GM12878 (cell line): ENCODE measurements at regions not wholly inside any gene's neighbourhood (a gene's known extent, or its start where the extent isn't known, plus 50 kb on each side); places are given as distances from the start of the nearest gene placed in this dataset.

Experiments used
- ATAC-seq: fragments of 200-7000 bp; cut with Tn5 transposase; 3 replicates; pipeline ENCODE4 v1.9.1; 2020; ENCODE audit warnings: mild to moderate bottlenecking, moderate library complexity
- BruUV-seq: library from RNA; stranded (reverse); fragments of 400-500 nt; replicated peaks from 2 replicates; lab custom pipeline; 2021; lab: Mats Ljungman, UMichigan
- CTCF ChIA-PET: fragments of 300-600 bp; sonication (Branson Sonifier 250); formaldehyde crosslinking; extraction: SDS; loops from one replicate; lab custom pipeline; 2021; ENCODE audit warnings: inconsistent platforms; lab: Yijun Ruan, JAX
- POLR2A ChIA-PET: fragments of 350-600 bp; formaldehyde crosslinking; extraction: SDS; loops from one replicate; lab custom pipeline; 2021; ENCODE audit warnings: inconsistent platforms; lab: Charles Lee
- RAD21 ChIA-PET: fragments of 300-600 bp; sonication (Branson Sonifier 250); formaldehyde crosslinking; loops from one replicate; lab custom pipeline; 2023; ENCODE audit warnings: antibody characterized with exemption; ENCODE audit not compliant: unreplicated experiment; lab: Charles Lee
- SMC1A ChIA-PET: fragments of 300-600 bp; sonication (Branson Sonifier 250); formaldehyde crosslinking; loops from one replicate; lab custom pipeline; 2023; ENCODE audit not compliant: unreplicated experiment, uncharacterized antibody; lab: Charles Lee
- DNase-seq: peaks from one replicate; pipeline ENCODE4 v3.0.0-alpha.2; 2011; ENCODE audit warnings: low read depth, low spot score
- FAIRE-seq: peaks from 3 replicates; lab custom pipeline; 2011; peaks lifted over from hg19 to GRCh38; lab: Jason Lieb, UNC
- H2AFZ ChIP-seq: 2 replicates; pipeline ENCODE4 v1.6.0; 2011; ENCODE audit warnings: low read depth, low read length, control low read depth; ENCODE audit not compliant: control insufficient read depth
- H3K27ac ChIP-seq: 2 replicates; pipeline ENCODE4 v1.5.1; 2011; ENCODE audit warnings: control low read depth; ENCODE audit not compliant: control insufficient read depth, insufficient read depth
- H3K27me3 ChIP-seq, 2 experiments: replicated peaks in 1 of 2; 2 replicates each; pipeline versions ENCODE4 v1.6.0 to v1.6.1; 2011; ENCODE audit warnings: low read length in 1 of 2; ENCODE audit not compliant: control insufficient read depth in 2 of 2, insufficient read depth in 2 of 2
- H3K36me3 ChIP-seq, 2 experiments: 2 replicates each; pipeline ENCODE4 v1.5.1; 2011; ENCODE audit warnings: low read length in 1 of 2; ENCODE audit not compliant: control insufficient read depth in 2 of 2, insufficient read depth in 2 of 2
- H3K4me1 ChIP-seq: 2 replicates; pipeline ENCODE4 v1.6.1; 2011; ENCODE audit warnings: mild to moderate bottlenecking, low read length, moderate library complexity, mixed read lengths; ENCODE audit not compliant: control insufficient read depth, insufficient read depth
- H3K4me2 ChIP-seq: 2 replicates; pipeline ENCODE4 v1.6.0; 2011; ENCODE audit warnings: control low read depth; ENCODE audit not compliant: control insufficient read depth, insufficient read depth
- H3K4me3 ChIP-seq: fragments of 200-600 bp; sonication (generic); 2 replicates; pipeline ENCODE4 v1.5.1; 2016
- H3K79me2 ChIP-seq: 2 replicates; pipeline ENCODE4 v1.6.0; 2011; ENCODE audit warnings: low read length; ENCODE audit not compliant: control insufficient read depth, insufficient read depth
- H3K9ac ChIP-seq: 2 replicates; pipeline ENCODE4 v1.8.0; 2011; ENCODE audit warnings: low read length, control low read depth, mixed read lengths; ENCODE audit not compliant: control insufficient read depth, insufficient read depth
- H3K9me3 ChIP-seq: replicated peaks from 3 replicates; pipeline ENCODE4 v1.5.1; 2011; ENCODE audit warnings: mild to moderate bottlenecking, low read length; ENCODE audit not compliant: control insufficient read depth, insufficient read depth
- H4K20me1 ChIP-seq: 2 replicates; pipeline ENCODE4 v1.6.0; 2011; ENCODE audit not compliant: control insufficient read depth, insufficient read depth
- CHD1 ChIP-seq: IDR thresholded peaks from 2 replicates; pipeline ENCODE4 v1.6.1; 2012; ENCODE audit warnings: low read depth, low read length, improper control_type of control experiment
- EP300 ChIP-seq, 2 experiments: fragments of 150-350 bp in 1 of 2; IDR thresholded peaks; 2 replicates each; pipeline ENCODE4 v1.6.1; 2011 to 2012; ENCODE audit warnings: low read depth in 2 of 2, low read length in 2 of 2, borderline replicate concordance in 1 of 2, improper control_type of control experiment in 1 of 2, inconsistent platforms in 1 of 2; ENCODE audit not compliant: control insufficient read depth in 1 of 2
- ESRRA ChIP-seq: IDR thresholded peaks from 2 replicates; pipeline ENCODE4 v1.6.1; 2012; ENCODE audit warnings: mild to moderate bottlenecking, low read length, improper control_type of control experiment
- FOXM1 ChIP-seq: IDR thresholded peaks from 2 replicates; pipeline ENCODE4 v1.6.1; 2012; ENCODE audit warnings: low read depth, mild to moderate bottlenecking, inconsistent platforms, low read length, moderate library complexity
- HDAC2 ChIP-seq: fragments of 200-600 bp; sonication (generic); IDR thresholded peaks from 2 replicates; pipeline ENCODE4 v1.6.1; 2017
- HDGF ChIP-seq: fragments of 450-650 bp; IDR thresholded peaks from 2 replicates; pipeline ENCODE4 v1.6.1; 2016; ENCODE audit warnings: antibody characterized with exemption
- KLF5 ChIP-seq: fragments of 450-650 bp; IDR thresholded peaks from 2 replicates; pipeline ENCODE4 v1.6.1; 2014; ENCODE audit warnings: mild to moderate bottlenecking; ENCODE audit not compliant: partially characterized antibody
- MXI1 ChIP-seq: fragments of 150-350 bp; IDR thresholded peaks from 2 replicates; pipeline ENCODE4 v1.6.1; 2011; ENCODE audit warnings: low read depth, mild to moderate bottlenecking, inconsistent platforms, low read length, improper control_type of control experiment
- RB1 ChIP-seq: fragments of 450-650 bp; formaldehyde crosslinking; IDR thresholded peaks from 2 replicates; pipeline ENCODE4 v1.6.1; 2017; ENCODE audit warnings: mild to moderate bottlenecking, borderline replicate concordance
- SMAD5 ChIP-seq: IDR thresholded peaks from 2 replicates; pipeline ENCODE4 v1.6.1; 2016; ENCODE audit warnings: antibody characterized with exemption, low read depth
- YBX1 ChIP-seq: fragments of 450-650 bp; IDR thresholded peaks from 2 replicates; pipeline ENCODE4 v1.6.1; 2016; ENCODE audit warnings: antibody characterized with exemption
- ZNF207 ChIP-seq: fragments of 450-650 bp; IDR thresholded peaks from 2 replicates; pipeline ENCODE4 v1.6.1; 2014; ENCODE audit warnings: antibody characterized with exemption, mild to moderate bottlenecking, borderline replicate concordance
- ZNF274 ChIP-seq: IDR thresholded peaks from one replicate; pipeline ENCODE4 v1.8.0; 2011; ENCODE audit not compliant: insufficient read length, insufficient read depth
- ZNF622 ChIP-seq: fragments of 450-650 bp; IDR thresholded peaks from 2 replicates; pipeline ENCODE4 v1.6.1; 2017; ENCODE audit warnings: mild to moderate bottlenecking, inconsistent platforms
- in situ Hi-C: fragments of 300-500 bp; cut with MboI; formaldehyde crosslinking; loops from 9 replicates; pipeline ENCODE4 v1.14.3; 2018; ENCODE audit warnings: mixed read lengths
- intact Hi-C: fragments of 100-400 bp; cut with micrococcal nuclease; formaldehyde crosslinking; loops from one replicate; pipeline ENCODE4 v1.14.2; 2022; ENCODE audit not compliant: unreplicated experiment
- TF ChIP-seq, protein P1 (sequence below): fragments of 450-650 bp; IDR thresholded peaks from 2 replicates; pipeline ENCODE4 v1.6.1; 2017; ENCODE audit warnings: borderline replicate concordance
- TF ChIP-seq, protein P2 (sequence below): fragments of 450-650 bp; conservative IDR thresholded peaks from 2 replicates; pipeline ENCODE4 v1.6.1; 2017; ENCODE audit warnings: mild to moderate bottlenecking, moderate library complexity
- TF ChIP-seq, protein P3 (sequence below): fragments of 450-650 bp; IDR thresholded peaks from 2 replicates; pipeline ENCODE4 v1.6.1; 2016; ENCODE audit warnings: mild to moderate bottlenecking
- TF ChIP-seq, protein P4 (sequence below): fragments of 450-650 bp; IDR thresholded peaks from 2 replicates; pipeline ENCODE4 v1.6.1; 2017; ENCODE audit warnings: mild to moderate bottlenecking, moderate library complexity

DNA sequence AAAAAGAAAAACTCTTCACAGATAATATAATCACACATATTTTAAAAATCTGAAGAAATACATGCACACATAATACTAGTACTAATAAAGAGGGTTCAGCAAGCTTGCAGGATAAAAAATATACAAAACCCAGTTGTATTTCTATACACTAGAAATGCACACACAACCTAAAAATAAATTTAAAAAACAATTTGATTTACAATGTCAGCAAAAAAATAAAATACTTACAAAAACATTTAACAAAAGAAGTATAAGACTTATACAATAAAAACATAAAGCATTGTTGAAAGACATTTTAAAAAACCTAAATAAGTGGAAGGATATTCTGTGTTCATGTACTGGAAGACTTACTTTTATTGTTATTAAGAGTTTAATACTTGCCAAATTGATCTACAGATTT lies 81.7 kb upstream of the ALK start:
- Histone ChIP-seq H3K4me1 (no peaks in the 10 kb centered on the region), H3K27me3 (0 out of 4 replicates have a peak, but pooled peaks cover 0 to 2% of the 10 kb centered on the region in 2 experiments), H3K4me3 (no peak overlapping the region), H3K36me3 (no peaks in the 10 kb centered on the region), H4K20me1 (no peaks in the 10 kb centered on the region), H2AFZ (no peak overlapping the region), H3K79me2 (no peaks in the 10 kb centered on the region), H3K4me2 (no peak overlapping the region), H3K9ac (no peak overlapping the region), H3K9me3 (no peaks in the 10 kb centered on the region), H3K27ac (no peak overlapping the region)
- SMC1A ChIA-PET = no interaction called here
- intact Hi-C loops = no loop called here
- POLR2A ChIA-PET = no interaction called here
- FAIRE-seq (no peak), ATAC-seq (no peak), DNase-seq (no peak)
- RAD21 ChIA-PET = no interaction called here
- CTCF ChIA-PET = no interaction called here
- in situ Hi-C loops = no loop called here
- no TSS peak for BruUV-seq
- TF ChIP-seq HDGF (no peak), HDAC2 (no peak), SMAD5 (no peak), KLF5 (no peak), CHD1 (no peak), ZNF622 (no peak), YBX1 (no peak), ESRRA (no peak), ZNF207 (no peak), FOXM1 (no peak), ZNF274 (no peak), EP300 (IDR thresholded peaks at IDR 0.05; ENCODE audit: borderline replicate concordance in 1 of 2, control insufficient read depth in 1 of 2, low read depth in 2 of 2, low read length in 2 of 2) (no peak), RB1 (no peak), MXI1 (no peak)
- TF ChIP-seq, protein P1, sequence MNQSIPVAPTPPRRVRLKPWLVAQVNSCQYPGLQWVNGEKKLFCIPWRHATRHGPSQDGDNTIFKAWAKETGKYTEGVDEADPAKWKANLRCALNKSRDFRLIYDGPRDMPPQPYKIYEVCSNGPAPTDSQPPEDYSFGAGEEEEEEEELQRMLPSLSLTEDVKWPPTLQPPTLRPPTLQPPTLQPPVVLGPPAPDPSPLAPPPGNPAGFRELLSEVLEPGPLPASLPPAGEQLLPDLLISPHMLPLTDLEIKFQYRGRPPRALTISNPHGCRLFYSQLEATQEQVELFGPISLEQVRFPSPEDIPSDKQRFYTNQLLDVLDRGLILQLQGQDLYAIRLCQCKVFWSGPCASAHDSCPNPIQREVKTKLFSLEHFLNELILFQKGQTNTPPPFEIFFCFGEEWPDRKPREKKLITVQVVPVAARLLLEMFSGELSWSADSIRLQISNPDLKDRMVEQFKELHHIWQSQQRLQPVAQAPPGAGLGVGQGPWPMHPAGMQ = no peak
- TF ChIP-seq, protein P2, sequence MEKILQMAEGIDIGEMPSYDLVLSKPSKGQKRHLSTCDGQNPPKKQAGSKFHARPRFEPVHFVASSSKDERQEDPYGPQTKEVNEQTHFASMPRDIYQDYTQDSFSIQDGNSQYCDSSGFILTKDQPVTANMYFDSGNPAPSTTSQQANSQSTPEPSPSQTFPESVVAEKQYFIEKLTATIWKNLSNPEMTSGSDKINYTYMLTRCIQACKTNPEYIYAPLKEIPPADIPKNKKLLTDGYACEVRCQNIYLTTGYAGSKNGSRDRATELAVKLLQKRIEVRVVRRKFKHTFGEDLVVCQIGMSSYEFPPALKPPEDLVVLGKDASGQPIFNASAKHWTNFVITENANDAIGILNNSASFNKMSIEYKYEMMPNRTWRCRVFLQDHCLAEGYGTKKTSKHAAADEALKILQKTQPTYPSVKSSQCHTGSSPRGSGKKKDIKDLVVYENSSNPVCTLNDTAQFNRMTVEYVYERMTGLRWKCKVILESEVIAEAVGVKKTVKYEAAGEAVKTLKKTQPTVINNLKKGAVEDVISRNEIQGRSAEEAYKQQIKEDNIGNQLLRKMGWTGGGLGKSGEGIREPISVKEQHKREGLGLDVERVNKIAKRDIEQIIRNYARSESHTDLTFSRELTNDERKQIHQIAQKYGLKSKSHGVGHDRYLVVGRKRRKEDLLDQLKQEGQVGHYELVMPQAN = no peak
- TF ChIP-seq, protein P3, sequence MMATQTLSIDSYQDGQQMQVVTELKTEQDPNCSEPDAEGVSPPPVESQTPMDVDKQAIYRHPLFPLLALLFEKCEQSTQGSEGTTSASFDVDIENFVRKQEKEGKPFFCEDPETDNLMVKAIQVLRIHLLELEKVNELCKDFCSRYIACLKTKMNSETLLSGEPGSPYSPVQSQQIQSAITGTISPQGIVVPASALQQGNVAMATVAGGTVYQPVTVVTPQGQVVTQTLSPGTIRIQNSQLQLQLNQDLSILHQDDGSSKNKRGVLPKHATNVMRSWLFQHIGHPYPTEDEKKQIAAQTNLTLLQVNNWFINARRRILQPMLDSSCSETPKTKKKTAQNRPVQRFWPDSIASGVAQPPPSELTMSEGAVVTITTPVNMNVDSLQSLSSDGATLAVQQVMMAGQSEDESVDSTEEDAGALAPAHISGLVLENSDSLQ = no peak
- TF ChIP-seq, protein P4, sequence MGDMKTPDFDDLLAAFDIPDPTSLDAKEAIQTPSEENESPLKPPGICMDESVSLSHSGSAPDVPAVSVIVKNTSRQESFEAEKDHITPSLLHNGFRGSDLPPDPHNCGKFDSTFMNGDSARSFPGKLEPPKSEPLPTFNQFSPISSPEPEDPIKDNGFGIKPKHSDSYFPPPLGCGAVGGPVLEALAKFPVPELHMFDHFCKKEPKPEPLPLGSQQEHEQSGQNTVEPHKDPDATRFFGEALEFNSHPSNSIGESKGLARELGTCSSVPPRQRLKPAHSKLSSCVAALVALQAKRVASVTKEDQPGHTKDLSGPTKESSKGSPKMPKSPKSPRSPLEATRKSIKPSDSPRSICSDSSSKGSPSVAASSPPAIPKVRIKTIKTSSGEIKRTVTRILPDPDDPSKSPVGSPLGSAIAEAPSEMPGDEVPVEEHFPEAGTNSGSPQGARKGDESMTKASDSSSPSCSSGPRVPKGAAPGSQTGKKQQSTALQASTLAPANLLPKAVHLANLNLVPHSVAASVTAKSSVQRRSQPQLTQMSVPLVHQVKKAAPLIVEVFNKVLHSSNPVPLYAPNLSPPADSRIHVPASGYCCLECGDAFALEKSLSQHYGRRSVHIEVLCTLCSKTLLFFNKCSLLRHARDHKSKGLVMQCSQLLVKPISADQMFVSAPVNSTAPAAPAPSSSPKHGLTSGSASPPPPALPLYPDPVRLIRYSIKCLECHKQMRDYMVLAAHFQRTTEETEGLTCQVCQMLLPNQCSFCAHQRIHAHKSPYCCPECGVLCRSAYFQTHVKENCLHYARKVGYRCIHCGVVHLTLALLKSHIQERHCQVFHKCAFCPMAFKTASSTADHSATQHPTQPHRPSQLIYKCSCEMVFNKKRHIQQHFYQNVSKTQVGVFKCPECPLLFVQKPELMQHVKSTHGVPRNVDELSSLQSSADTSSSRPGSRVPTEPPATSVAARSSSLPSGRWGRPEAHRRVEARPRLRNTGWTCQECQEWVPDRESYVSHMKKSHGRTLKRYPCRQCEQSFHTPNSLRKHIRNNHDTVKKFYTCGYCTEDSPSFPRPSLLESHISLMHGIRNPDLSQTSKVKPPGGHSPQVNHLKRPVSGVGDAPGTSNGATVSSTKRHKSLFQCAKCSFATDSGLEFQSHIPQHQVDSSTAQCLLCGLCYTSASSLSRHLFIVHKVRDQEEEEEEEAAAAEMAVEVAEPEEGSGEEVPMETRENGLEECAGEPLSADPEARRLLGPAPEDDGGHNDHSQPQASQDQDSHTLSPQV = no peak
